HT-29 (cell line): ENCODE measurements at regions not wholly inside any gene's neighbourhood (a gene's known extent, or its start where the extent isn't known, plus 50 kb on each side); places are given as distances from the start of the nearest gene placed in this dataset.

Experiments used
- DNase-seq: peaks from one replicate; pipeline ENCODE4 v3.0.0-alpha.2; 2015; ENCODE audit warnings: low spot score

GRCh38 chr15:98276018-98276417 lies 315.5 kb downstream of the ARRDC4 start:
- DNase-seq = no peak

- no peak for DNase-seq
These were observed 317.1 kb downstream of the ARRDC4 start for GRCh38 chr15:98277602-98278001.

- DNase-seq = no peak
These were observed 319.9 kb downstream of the ARRDC4 start for GRCh38 chr15:98280284-98280975.

GRCh38 chr15:98281130-98281529 lies 320.6 kb downstream of the ARRDC4 start:
- DNase-seq = no peak

- DNase-seq = no peak
These were observed 322.3 kb downstream of the ARRDC4 start for GRCh38 chr15:98282656-98283332.

GRCh38 chr15:98286200-98286599 lies 325.7 kb downstream of the ARRDC4 start:
- DNase-seq = no peak

- no peak for DNase-seq
These were observed 326.3 kb downstream of the ARRDC4 start for GRCh38 chr15:98286831-98287230.

- DNase-seq = no peak
These were observed 327.6 kb downstream of the ARRDC4 start for GRCh38 chr15:98288091-98288590.

- DNase-seq = no peak
These were observed 329.2 kb downstream of the ARRDC4 start for GRCh38 chr15:98289747-98290146.

GRCh38 chr15:98292442-98293240 lies 332.1 kb downstream of the ARRDC4 start:
- peak; percentile 61 for DNase-seq

- no peak for DNase-seq
These were observed 333.6 kb downstream of the ARRDC4 start for GRCh38 chr15:98294126-98294525.

GRCh38 chr15:98295101-98295759 lies 334.7 kb downstream of the ARRDC4 start:
- DNase-seq = peak; percentile 57

GRCh38 chr15:98296653-98297052 lies 336.1 kb downstream of the ARRDC4 start:
- DNase-seq = no peak

GRCh38 chr15:98304371-98304770 lies 343.9 kb downstream of the ARRDC4 start:
- DNase-seq = no peak

GRCh38 chr15:98308117-98308516 lies 340.2 kb upstream of the IGF1R start:
- no peak for DNase-seq

GRCh38 chr15:98311566-98312188 lies 336.7 kb upstream of the IGF1R start:
- DNase-seq = peak; percentile 93

GRCh38 chr15:98312913-98313312 lies 335.4 kb upstream of the IGF1R start:
- DNase-seq = no peak

GRCh38 chr15:98315971-98316370 lies 332.4 kb upstream of the IGF1R start:
- DNase-seq = no peak

- DNase-seq = no peak
These were observed 326.4 kb upstream of the IGF1R start for GRCh38 chr15:98321896-98322295.

- no peak for DNase-seq
These were observed 325.8 kb upstream of the IGF1R start for GRCh38 chr15:98322581-98322980.

- DNase-seq = no peak
These were observed 323.9 kb upstream of the IGF1R start for GRCh38 chr15:98324341-98324970.
